ENCODE measurements at regions not wholly inside any gene's neighbourhood (a gene's known extent, or its start where the extent isn't known, plus 50 kb on each side); places are given as distances from the start of the nearest gene placed in this dataset.

DNA sequence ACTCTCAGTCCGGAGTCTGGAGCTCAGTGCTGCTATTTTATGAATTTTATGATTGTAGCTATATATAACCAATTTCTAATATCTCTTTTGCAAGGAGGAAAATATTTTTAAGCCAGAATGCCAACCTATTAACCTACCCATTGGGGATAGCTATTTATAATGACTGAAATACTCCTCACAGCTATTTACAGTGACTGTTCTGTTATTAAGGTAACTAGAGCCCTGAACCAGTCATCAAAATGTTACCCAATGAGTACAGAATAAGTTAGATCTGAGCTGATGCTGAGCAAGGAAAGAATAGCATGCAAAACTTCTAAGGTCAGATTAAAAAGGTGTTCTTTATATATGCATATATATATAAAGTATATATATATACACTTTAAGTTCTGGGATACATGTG, 79.6 kb upstream of the PPP2R3A start:
- no peak for FAIRE-seq

- no peak for FAIRE-seq
These were observed 78.3 kb upstream of the PPP2R3A start for GRCh38 chr3:135887220-135887619.

DNA sequence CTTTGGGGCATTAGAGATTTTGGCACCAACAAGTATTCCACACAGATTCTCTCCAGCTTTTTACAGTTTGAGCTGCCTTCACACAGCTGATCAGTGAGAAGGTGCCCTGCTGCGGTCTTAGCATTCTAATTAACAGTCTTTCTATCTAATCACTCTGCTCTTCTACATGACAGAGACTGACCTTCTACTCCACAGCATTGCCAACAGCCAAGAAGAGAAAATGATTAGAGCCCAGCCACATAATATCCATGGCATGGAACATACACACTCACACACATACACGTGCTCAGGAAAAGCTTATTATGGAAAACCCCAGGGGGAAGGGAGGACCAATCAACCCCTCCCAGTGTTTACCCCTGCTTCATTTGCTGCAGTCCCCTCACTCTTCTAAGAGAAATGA, 76.1 kb upstream of the PPP2R3A start:
- no peak for FAIRE-seq

GRCh38 chr3:135891121-135891520, 74.4 kb upstream of the PPP2R3A start:
- FAIRE-seq: no peak

- peak; percentile 96 for FAIRE-seq
These were observed 70.3 kb upstream of the PPP2R3A start for GRCh38 chr3:135895106-135895733.

- FAIRE-seq: no peak
These were observed 69.8 kb upstream of the PPP2R3A start for GRCh38 chr3:135895734-135896121.

GRCh38 chr3:135896613-135897012, 68.9 kb upstream of the PPP2R3A start:
- no peak for FAIRE-seq

GRCh38 chr3:135897715-135898114, 67.8 kb upstream of the PPP2R3A start:
- FAIRE-seq: no peak

DNA sequence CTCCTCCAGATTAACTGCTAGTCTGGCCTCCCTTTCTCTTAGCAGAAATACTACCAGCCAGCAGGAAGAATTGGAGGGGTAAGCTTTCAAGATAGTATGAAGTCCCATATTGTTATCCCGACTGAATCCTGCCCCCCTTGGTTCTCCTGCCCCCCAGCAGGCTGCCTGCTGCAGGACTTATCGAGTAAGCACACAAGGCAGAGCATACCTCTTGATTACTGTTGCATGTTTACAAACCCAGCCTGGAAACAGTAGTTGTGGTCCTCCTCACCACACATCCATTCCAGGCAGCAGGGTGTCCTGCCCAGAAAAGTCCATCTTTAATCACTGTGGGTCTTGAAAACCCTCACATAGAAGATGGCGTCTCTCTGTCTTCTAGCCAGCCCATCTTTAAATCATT, 66.8 kb upstream of the PPP2R3A start:
- FAIRE-seq: no peak

GRCh38 chr3:135905058-135905724, 60.3 kb upstream of the PPP2R3A start:
- FAIRE-seq: no peak

DNA sequence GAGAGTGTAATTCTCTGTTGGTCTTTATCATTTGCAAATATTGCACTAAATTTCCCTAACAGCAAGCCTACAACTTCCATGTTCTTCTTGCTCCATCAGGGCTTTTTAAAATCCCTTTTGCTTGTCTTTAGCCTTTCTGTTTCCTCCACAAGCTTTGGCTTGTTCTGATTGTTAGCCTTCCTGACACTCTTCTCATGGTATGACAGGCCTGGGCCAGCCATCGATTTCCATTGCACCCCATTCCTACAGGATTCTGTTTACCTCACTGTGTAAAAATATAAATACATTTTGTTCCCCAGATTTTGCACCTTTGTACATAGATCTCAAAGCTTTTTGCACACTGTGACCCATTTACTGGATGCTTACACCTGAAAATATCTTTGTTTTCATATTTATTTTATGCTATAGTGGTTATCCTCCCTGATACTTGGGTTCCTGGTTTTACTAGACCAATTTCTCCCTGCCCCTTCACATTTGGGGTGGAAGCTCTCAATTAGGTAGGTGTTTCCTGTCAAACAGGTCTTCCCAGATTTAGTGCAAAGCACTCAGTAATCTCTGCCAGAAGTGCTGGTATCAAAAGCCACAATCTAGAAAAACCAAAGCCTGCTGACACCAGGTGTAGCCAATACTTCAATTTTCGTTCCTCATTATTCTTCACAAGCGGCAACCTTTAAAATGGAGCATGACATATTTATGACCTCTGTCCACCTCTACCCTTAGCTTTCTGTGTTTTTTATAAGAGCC, 57.9 kb upstream of the PPP2R3A start:
- no peak for FAIRE-seq

DNA sequence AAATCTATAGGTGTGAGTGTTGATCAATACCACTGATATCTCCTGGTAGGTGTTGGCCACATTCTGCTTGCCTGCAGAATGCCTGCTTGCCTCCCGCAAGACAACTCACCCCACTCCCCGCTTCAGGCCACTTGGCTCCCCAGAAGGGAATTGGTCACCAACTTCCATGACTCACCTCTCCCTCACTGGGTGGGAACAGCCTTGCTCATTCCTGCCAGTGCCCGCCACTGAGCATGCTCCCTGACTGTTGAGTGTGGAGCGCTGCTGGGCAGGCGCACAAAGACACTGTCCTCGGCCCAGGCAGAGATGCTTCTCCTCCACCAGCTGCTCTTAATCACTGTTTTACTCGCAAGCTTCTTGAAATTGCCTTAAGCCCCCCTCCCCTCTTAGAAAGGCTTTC, 57.3 kb upstream of the PPP2R3A start:
- FAIRE-seq: no peak

DNA sequence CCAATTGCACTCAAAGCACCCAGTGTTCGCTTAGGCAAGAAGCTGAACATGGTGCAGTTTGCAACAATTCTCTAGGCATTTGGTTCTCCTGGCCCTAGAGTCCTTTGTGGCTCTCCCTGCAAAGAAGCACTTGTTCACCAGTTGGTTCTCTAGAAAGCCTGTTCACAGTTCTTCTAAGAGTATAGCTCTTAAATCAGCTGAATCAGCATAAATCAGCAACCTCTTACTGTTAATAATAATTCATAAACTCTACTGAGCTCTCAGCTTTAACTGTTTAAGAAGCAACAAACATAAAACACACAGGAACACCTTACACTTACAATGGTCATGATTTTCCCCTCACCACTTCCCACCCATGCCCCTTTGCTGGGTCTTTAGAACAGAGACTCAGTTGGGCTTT, 56.8 kb upstream of the PPP2R3A start:
- no peak for FAIRE-seq

DNA sequence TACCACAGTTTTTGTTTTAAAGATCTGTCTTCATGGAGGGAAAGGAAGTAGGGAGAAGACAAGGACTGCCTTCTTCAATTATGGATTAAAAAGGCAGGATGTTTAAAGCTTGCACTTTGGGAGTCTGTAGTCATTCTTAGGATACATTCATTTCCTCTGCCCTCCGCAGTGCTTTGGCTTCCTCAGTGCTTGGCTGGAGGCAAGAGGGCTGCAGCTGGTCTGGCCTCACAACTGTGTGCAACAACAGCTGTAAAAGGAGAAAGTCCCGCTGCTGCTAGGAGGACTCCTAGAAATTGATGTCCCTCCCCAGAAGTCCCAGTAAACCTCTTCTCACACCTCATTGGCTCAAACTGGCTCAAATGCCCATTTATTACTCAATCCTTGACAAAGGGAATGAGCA, 54.4 kb upstream of the PPP2R3A start:
- FAIRE-seq: no peak

GRCh38 chr3:135915206-135915605, 50.3 kb upstream of the PPP2R3A start:
- no peak for FAIRE-seq

Data from A204.1 (cell line).